Testis (tissue), 2 donors: ENCODE measurements at regions not wholly inside any gene's neighbourhood (a gene's known extent, or its start where the extent isn't known, plus 50 kb on each side); places are given as distances from the start of the nearest gene placed in this dataset.
"Not testable (repeated sequence)": the region's sequence is repeated elsewhere in the genome, so short reads cannot be mapped to it uniquely, and the experiment has no call there.

Source experiments
- DNase-seq: peaks from one replicate; pipeline ENCODE4 v3.0.0-alpha.2; 2019
- H3K27ac ChIP-seq, 2 donors: fragments of 200-600 bp; sonication (generic); one replicate each; pipeline ENCODE4 v1.5.1; 2019
- H3K27me3 ChIP-seq: fragments of 200-600 bp; sonication (generic); one replicate; pipeline ENCODE4 v1.5.1; 2019
- H3K36me3 ChIP-seq: fragments of 200-600 bp; sonication (generic); one replicate; pipeline ENCODE4 v1.5.1; 2017; ENCODE audit warnings: low read depth; ENCODE audit errors: missing control alignments
- H3K4me1 ChIP-seq: fragments of 200-600 bp; sonication (generic); one replicate; pipeline ENCODE4 v1.5.1; 2019
- H3K4me3 ChIP-seq, 2 donors: fragments of 200-600 bp; sonication (generic); one replicate each; pipeline ENCODE4 v1.5.1; 2017 to 2019
- H3K9me3 ChIP-seq: fragments of 200-600 bp; sonication (generic); one replicate; pipeline ENCODE4 v1.5.1; 2017
- POLR2A ChIP-seq: fragments of 450-650 bp; IDR thresholded peaks from one replicate; pipeline ENCODE4 v1.6.1; 2017; ENCODE audit warnings: antibody characterized with exemption, mild to moderate bottlenecking, moderate library complexity
- WGBS, 2 donors: methylation state at CpG; one replicate each; pipeline ENCODE4 v1.1.5; 2018; 5-methylcytosine and 5-hydroxymethylcytosine counted together
- intact Hi-C: fragments of 100-400 bp; cut with DNase I; formaldehyde crosslinking; loops from one replicate; pipeline ENCODE4 v1.15.1; 2023; ENCODE audit warnings: low total_unique reads
- TF ChIP-seq, protein P1 (sequence below), 3 experiments: fragments of 450-650 bp in 2 of 3; fragments of 200-600 bp in 1 of 3; sonication (generic) in 1 of 3; IDR thresholded peaks; one replicate each; pipeline ENCODE4 v1.5.1; 2016 to 2019; ENCODE audit warnings: antibody characterized with exemption in 3 of 3, mild to moderate bottlenecking in 2 of 3, moderate library complexity in 1 of 3

DNA sequence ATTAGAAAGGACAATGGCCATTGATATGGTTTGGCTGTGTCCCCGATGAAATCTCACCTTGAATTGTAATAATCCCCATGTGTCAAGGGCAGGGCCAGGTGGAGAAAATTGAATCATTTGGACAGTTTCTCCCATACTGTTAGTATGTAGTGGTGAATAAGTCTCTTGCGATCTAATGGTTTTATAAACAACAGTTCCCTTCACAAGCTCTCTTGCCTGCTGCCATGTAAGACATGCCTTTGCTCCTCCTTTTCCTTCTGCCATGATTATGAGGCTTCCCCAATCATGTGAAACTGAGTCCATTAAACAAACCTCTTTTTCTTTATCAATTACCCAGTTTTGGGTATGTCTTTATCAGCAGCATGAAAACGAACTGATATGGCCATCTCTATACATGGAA lies 302.7 kb downstream of the SFMBT2 start:
- Histone ChIP-seq H3K36me3 (no peaks in the 10 kb centered on the region), H3K27me3 (no peaks in the 10 kb centered on the region), H3K27ac (no peak overlapping the region), H3K4me3 (no peak overlapping the region), H3K4me1 (no peaks in the 10 kb centered on the region), H3K9me3 (no peaks in the 10 kb centered on the region)
- WGBS, 2 donors: 94% methylated on average over 3 of the region's 3 CpGs
- TF ChIP-seq, protein P1, sequence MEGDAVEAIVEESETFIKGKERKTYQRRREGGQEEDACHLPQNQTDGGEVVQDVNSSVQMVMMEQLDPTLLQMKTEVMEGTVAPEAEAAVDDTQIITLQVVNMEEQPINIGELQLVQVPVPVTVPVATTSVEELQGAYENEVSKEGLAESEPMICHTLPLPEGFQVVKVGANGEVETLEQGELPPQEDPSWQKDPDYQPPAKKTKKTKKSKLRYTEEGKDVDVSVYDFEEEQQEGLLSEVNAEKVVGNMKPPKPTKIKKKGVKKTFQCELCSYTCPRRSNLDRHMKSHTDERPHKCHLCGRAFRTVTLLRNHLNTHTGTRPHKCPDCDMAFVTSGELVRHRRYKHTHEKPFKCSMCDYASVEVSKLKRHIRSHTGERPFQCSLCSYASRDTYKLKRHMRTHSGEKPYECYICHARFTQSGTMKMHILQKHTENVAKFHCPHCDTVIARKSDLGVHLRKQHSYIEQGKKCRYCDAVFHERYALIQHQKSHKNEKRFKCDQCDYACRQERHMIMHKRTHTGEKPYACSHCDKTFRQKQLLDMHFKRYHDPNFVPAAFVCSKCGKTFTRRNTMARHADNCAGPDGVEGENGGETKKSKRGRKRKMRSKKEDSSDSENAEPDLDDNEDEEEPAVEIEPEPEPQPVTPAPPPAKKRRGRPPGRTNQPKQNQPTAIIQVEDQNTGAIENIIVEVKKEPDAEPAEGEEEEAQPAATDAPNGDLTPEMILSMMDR (IDR thresholded peaks at IDR 0.05): no peak
- TF ChIP-seq POLR2A: no peak
- intact Hi-C loops: no loop called here
- no peak for DNase-seq

DNA sequence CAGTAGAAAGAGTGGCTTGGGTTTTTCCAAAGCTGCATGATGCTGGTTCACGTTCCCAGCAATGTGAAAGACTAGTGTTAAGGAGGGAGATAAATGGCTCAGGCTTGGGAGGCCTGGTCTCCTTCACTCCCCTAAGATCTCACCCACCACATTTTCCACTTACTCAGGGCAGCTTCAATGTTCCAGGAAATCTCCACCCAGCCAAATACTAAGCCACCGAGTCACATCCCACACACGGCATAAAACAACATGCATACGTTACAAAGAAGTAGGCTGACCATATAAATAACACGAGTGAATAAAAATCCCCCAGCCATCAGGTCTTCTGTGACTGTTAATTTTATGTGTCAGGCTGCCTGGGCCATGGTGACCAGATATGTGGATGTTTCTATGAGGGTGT lies 303.5 kb downstream of the SFMBT2 start:
- TF ChIP-seq, protein P1 (IDR thresholded peaks at IDR 0.05): no peak
- TF ChIP-seq POLR2A: no peak
- Histone ChIP-seq H3K9me3 (no peaks in the 10 kb centered on the region), H3K27ac (no peak overlapping the region), H3K4me1 (no peaks in the 10 kb centered on the region), H3K36me3 (no peaks in the 10 kb centered on the region), H3K4me3 (no peak overlapping the region), H3K27me3 (no peaks in the 10 kb centered on the region)
- WGBS, 2 donors: 79 to 81% methylated on average over 5 of the region's 5 CpGs
- intact Hi-C loops: no loop called here
- no peak for DNase-seq

DNA sequence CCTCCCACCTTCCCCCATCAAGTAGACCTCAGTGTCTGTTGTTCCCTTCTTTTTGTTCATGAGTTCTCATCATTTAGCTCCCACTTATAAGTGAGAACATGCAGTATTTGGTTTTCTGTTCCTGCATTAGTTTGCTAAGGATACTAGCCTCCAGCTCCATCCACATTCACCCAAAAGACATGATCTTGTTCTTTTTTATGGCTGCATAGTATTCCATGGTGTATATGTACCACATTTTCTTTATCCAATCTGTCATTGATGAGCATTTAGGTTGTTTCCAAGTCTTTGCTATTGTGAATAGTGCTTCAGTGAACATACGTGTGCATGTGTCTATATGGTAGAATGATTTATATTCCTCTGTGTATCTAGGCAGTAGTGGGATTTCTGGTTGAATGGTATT lies 306.5 kb downstream of the SFMBT2 start:
- DNase-seq, H3K27ac ChIP-seq, H3K4me3 ChIP-seq, intact Hi-C loops, H3K4me1 ChIP-seq, H3K9me3 ChIP-seq, H3K27me3 ChIP-seq, H3K36me3 ChIP-seq: not testable (repeated sequence)
- 91 to 94% methylated on average over 1 of the region's 1 CpG for WGBS, 2 donors

DNA sequence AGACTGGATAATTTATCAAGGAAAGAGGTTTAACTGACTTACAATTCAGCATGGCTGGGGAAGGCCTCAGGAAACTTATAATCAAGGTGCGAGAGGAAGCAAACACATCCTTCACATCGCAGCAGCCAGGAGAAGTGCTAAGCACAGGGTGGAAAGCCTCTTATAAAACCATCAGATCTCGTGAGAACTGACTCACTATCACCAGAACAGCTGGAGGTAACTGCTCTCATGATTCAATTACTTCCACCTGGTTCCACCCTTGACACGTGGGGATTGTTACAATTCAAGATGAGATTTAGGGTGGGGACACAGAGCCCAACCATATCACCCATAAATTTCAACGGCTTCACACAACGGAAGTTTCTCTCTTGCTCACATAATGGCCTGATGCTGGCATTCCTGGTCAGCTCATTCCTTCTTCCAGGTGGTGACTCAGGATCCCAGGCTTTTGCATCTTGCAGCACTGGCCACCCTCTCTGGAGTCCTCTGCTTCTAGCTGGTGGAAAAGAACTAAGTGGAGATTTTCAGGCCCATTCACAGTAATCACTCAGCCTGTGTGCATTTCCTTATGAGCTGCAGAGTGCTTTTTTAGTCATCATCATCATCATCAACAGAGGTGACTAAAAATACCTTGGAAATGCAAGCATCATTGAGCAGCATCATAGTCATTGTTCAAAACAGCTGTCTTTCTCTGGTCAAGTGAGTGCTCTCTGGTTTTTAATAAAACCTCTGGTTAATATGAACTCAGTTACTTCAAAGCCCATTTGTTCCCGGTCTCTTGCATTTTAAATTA lies 308.1 kb downstream of the SFMBT2 start:
- H3K27ac ChIP-seq: no peak overlapping the region
- no peak for TF ChIP-seq POLR2A
- TF ChIP-seq, protein P1 (IDR thresholded peaks at IDR 0.05): no peak
- H3K36me3 ChIP-seq: no peaks in the 10 kb centered on the region

DNA sequence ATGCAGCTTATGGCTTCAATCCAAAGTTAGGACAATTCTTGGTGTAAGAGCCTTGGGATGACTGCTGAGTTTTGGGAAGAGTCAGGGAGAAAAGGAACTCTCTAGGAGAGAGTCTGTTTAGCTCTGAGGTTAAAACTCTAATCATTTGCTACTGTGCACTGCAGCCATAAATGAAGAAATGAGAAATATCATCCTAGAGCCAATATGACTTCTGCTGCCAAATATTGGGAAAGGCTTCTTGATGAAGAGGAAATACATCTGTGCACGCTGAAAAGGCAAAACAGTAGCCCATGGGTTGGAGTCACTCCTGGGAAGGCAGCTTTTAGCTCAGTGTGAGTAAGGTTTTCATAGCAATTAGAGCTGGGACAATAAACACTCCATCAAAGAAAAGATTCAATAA lies 308.8 kb downstream of the SFMBT2 start:
- H3K4me1 ChIP-seq: no peaks in the 10 kb centered on the region
- H3K27me3 ChIP-seq: no peaks in the 10 kb centered on the region
- H3K27ac ChIP-seq: no peak overlapping the region
- no peaks in the 10 kb centered on the region for H3K9me3 ChIP-seq
- WGBS, 2 donors: 52 to 76% methylated on average over 1 of the region's 1 CpG
- intact Hi-C loops: no loop called here
- H3K4me3 ChIP-seq: no peak overlapping the region
- H3K36me3 ChIP-seq: no peaks in the 10 kb centered on the region
- TF ChIP-seq POLR2A: no peak
- TF ChIP-seq, protein P1 (IDR thresholded peaks at IDR 0.05): no peak
- no peak for DNase-seq

More for the DNA sequence above, 308.1 kb downstream of the SFMBT2 start:
- intact Hi-C loops: no loop called here
- Histone ChIP-seq H3K27me3 (no peaks in the 10 kb centered on the region), H3K9me3 (no peaks in the 10 kb centered on the region), H3K4me1 (no peaks in the 10 kb centered on the region), H3K4me3 (no peak overlapping the region)
- WGBS, 2 donors: 80 to 90% methylated on average over 7 of the region's 7 CpGs
- no peak for DNase-seq
